K562 (cell line): ENCODE measurements at regions not wholly inside any gene's neighbourhood (a gene's known extent, or its start where the extent isn't known, plus 50 kb on each side); places are given as distances from the start of the nearest gene placed in this dataset.
"Not testable (repeated sequence)": the region's sequence is repeated elsewhere in the genome, so short reads cannot be mapped to it uniquely, and the experiment has no call there.

Experiments
- ATAC-seq: fragments of 200-7000 bp; cut with Tn5 transposase; 3 replicates; pipeline ENCODE4 v1.9.1; 2020; ENCODE audit warnings: moderate library complexity
- BruUV-seq: library from RNA; stranded (reverse); fragments of 400-500 nt; replicated peaks from 2 replicates; lab custom pipeline; 2021; lab: Mats Ljungman, UMichigan
- CTCF ChIA-PET: fragments of 300-600 bp; formaldehyde crosslinking; extraction: SDS; loops from one replicate; lab custom pipeline; 2021; ENCODE audit warnings: low intra/inter-chr PET ratio; lab: Yijun Ruan, JAX
- POLR2A ChIA-PET: fragments of 300-600, 350-650 bp; sonication (Branson Sonifier 250); formaldehyde crosslinking; extraction: SDS; loops from one replicate; lab custom pipeline; 2021; ENCODE audit warnings: antibody characterized with exemption, inconsistent platforms; lab: Yijun Ruan, JAX
- DNase-seq, 4 experiments: peaks; one replicate each; pipeline versions ENCODE4 v3.0.0 to v3.0.0-alpha.2; 2011 to 2018; ENCODE audit warnings: low spot score in 3 of 4, mixed read lengths in 3 of 4; ENCODE audit errors: extremely low read depth in 1 of 4
- FAIRE-seq: peaks from 2 replicates; lab custom pipeline; 2011; peaks lifted over from hg19 to GRCh38; lab: Jason Lieb, UNC
- H2AFZ ChIP-seq: 2 replicates; pipeline ENCODE4 v1.6.0; 2011; ENCODE audit warnings: low read depth, low read length, control low read depth, inconsistent platforms
- H3K27ac ChIP-seq: fragments of 200-600 bp; 3 replicates; pipeline ENCODE4 v1.8.0; 2011; ENCODE audit warnings: low read depth, mild to moderate bottlenecking, control low read depth, inconsistent platforms, low read length, moderate library complexity, mixed read lengths; ENCODE audit errors: extremely low read depth
- H3K27me3 ChIP-seq, 2 experiments: fragments of 300-600 bp in 1 of 2; 2 replicates in 1 of 2; 3 replicates in 1 of 2; pipeline versions ENCODE4 v1.6.0 to v1.8.0; 2011; ENCODE audit warnings: inconsistent platforms in 2 of 2, low read length in 2 of 2, mild to moderate bottlenecking in 1 of 2, mixed read lengths in 1 of 2, moderate library complexity in 1 of 2; ENCODE audit not compliant: control insufficient read depth in 2 of 2, insufficient read depth in 2 of 2
- H3K36me3 ChIP-seq: fragments of 300-600 bp; 3 replicates; pipeline ENCODE4 v1.8.0; 2011; ENCODE audit warnings: mild to moderate bottlenecking, low read length, inconsistent platforms; ENCODE audit not compliant: control insufficient read depth, insufficient read depth
- H3K4me1 ChIP-seq, 2 experiments: fragments of 200-600 bp in 1 of 2; replicated peaks in 1 of 2; 2 replicates in 1 of 2; 3 replicates in 1 of 2; pipeline versions ENCODE4 v1.5.1 to v1.8.0; 2011; ENCODE audit warnings: inconsistent platforms in 2 of 2, low read length in 2 of 2, mild to moderate bottlenecking in 1 of 2, mixed read lengths in 1 of 2, moderate library complexity in 1 of 2; ENCODE audit not compliant: control insufficient read depth in 2 of 2, insufficient read depth in 2 of 2
- H3K4me2 ChIP-seq: 2 replicates; pipeline ENCODE4 v1.6.1; 2011; ENCODE audit warnings: low read length, control low read depth, inconsistent platforms, mixed read lengths; ENCODE audit not compliant: insufficient read depth
- H3K4me3 ChIP-seq: fragments of 200-600 bp; sonication (generic), shearing (Covaris generic); 2 replicates; pipeline ENCODE4 v1.5.1; 2016; ENCODE audit warnings: control low read depth, inconsistent platforms
- H3K79me2 ChIP-seq: fragments of 200-600 bp; 3 replicates; pipeline ENCODE4 v1.8.0; 2011; ENCODE audit warnings: low read length, inconsistent platforms; ENCODE audit not compliant: control insufficient read depth, insufficient read depth
- H3K9ac ChIP-seq, 2 experiments: 2 replicates each; pipeline versions ENCODE4 v1.6.0 to v1.6.1; 2011; ENCODE audit warnings: low read depth in 2 of 2, low read length in 2 of 2, control low read depth in 1 of 2, inconsistent platforms in 1 of 2, mild to moderate bottlenecking in 1 of 2, mixed read lengths in 1 of 2; ENCODE audit not compliant: insufficient read depth in 1 of 2
- H3K9me1 ChIP-seq: one replicate; pipeline ENCODE4 v1.6.0; 2011; ENCODE audit warnings: inconsistent platforms, mild to moderate bottlenecking, low read length, moderate library complexity; ENCODE audit not compliant: control insufficient read depth, insufficient read depth
- H3K9me3 ChIP-seq: replicated peaks from 2 replicates; pipeline ENCODE4 v1.5.1; 2011; ENCODE audit warnings: low read depth, low read length, inconsistent platforms; ENCODE audit not compliant: control insufficient read depth, insufficient read depth
- H4K20me1 ChIP-seq: replicated peaks from 2 replicates; pipeline ENCODE4 v1.6.1; 2011; ENCODE audit warnings: low read length, inconsistent platforms, mixed read lengths; ENCODE audit not compliant: control insufficient read depth, insufficient read depth
- RAD21 ChIP-seq, 2 experiments: fragments of 250-450 bp in 1 of 2; fragments of 450-650 bp in 1 of 2; sonication (Bioruptor Pico) in 1 of 2; formaldehyde crosslinking in 1 of 2; IDR thresholded peaks in 1 of 2; conservative IDR thresholded peaks in 1 of 2; 2 replicates each; pipeline versions ENCODE4 v1.4.0 to v1.8.0; 2020 to 2022; ENCODE audit warnings: mild to moderate bottlenecking in 2 of 2, moderate library complexity in 1 of 2
- WGBS: fragments of 100-300 bp; shearing (Covaris generic); methylation state at CpG from one replicate; pipeline ENCODE4 v1.1.6; 2016; ENCODE audit warnings: low coverage, mixed read lengths; ENCODE audit not compliant: insufficient coverage; ENCODE audit errors: missing lambda C conversion rate; 5-methylcytosine and 5-hydroxymethylcytosine counted together
- in situ Hi-C: fragments of 300-500 bp; cut with MboI; formaldehyde crosslinking; loops from 4 replicates; pipeline ENCODE4 v1.15.0; 2018; ENCODE audit warnings: inconsistent platforms, mixed read lengths
- intact Hi-C: fragments of 100-400 bp; cut with micrococcal nuclease; formaldehyde crosslinking; loops from 2 replicates; pipeline ENCODE4 v1.14.2; 2022
- TF ChIP-seq, protein P1 (sequence below), 3 experiments: IDR thresholded peaks in 2 of 3; conservative IDR thresholded peaks in 1 of 3; 2 replicates each; pipeline ENCODE4 v1.5.1; 2011 to 2012; ENCODE audit warnings: low read length in 3 of 3, mild to moderate bottlenecking in 3 of 3, control low read depth in 2 of 3, improper control_type of control experiment in 1 of 3, inconsistent platforms in 1 of 3, low read depth in 1 of 3, mixed read lengths in 1 of 3, moderate library complexity in 1 of 3; ENCODE audit not compliant: insufficient read depth in 2 of 3

DNA sequence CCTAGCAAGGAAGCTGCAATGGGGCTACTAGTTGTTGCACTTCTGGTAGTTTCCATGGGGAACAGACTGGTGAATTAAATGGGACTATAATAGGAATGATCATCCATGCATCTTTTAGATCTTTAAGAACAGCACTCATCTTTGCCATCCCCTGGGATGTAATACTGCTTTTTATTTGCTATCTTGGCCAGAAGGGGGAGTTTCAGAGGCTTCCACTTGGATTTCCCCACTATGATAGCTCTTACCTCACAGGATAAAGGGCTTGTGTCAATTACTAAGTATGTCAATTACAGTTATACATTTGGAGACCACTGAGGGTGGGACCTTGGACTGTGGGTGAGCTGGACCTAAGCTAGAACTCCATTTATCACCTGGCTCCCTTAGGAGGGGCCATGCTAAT lies 61.8 kb downstream of the PROP1 start:
- H3K36me3 ChIP-seq, H3K4me2 ChIP-seq, H3K27me3 ChIP-seq, H3K4me3 ChIP-seq, POLR2A ChIA-PET, H3K79me2 ChIP-seq, H3K9me1 ChIP-seq, H3K9me3 ChIP-seq, H3K9ac ChIP-seq, intact Hi-C loops, CTCF ChIA-PET, H4K20me1 ChIP-seq, H3K27ac ChIP-seq, H3K4me1 ChIP-seq, in situ Hi-C loops, H2AFZ ChIP-seq, BruUV-seq, DNase-seq: not testable (repeated sequence)
- FAIRE-seq = peak; percentile 72
- ATAC-seq = peak; percentile 67
- peak in 1 of 2 experiments; percentile 29; a peak in 1 of 4 replicates for TF ChIP-seq RAD21 (CRISPR knock-in tag; conservative IDR thresholded peaks at IDR 0.05 in 1 of 2, IDR thresholded peaks at IDR 0.05 in 1 of 2)
- TF ChIP-seq, protein P1, sequence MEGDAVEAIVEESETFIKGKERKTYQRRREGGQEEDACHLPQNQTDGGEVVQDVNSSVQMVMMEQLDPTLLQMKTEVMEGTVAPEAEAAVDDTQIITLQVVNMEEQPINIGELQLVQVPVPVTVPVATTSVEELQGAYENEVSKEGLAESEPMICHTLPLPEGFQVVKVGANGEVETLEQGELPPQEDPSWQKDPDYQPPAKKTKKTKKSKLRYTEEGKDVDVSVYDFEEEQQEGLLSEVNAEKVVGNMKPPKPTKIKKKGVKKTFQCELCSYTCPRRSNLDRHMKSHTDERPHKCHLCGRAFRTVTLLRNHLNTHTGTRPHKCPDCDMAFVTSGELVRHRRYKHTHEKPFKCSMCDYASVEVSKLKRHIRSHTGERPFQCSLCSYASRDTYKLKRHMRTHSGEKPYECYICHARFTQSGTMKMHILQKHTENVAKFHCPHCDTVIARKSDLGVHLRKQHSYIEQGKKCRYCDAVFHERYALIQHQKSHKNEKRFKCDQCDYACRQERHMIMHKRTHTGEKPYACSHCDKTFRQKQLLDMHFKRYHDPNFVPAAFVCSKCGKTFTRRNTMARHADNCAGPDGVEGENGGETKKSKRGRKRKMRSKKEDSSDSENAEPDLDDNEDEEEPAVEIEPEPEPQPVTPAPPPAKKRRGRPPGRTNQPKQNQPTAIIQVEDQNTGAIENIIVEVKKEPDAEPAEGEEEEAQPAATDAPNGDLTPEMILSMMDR (IDR thresholded peaks at IDR 0.05 in 2 of 3, conservative IDR thresholded peaks at IDR 0.05 in 1 of 3; ENCODE audit: insufficient read depth in 2 of 3, low read depth in 1 of 3, low read length in 3 of 3) = peak in 1 of 3 experiments; percentile 12; a peak in 1 of 6 replicates

DNA sequence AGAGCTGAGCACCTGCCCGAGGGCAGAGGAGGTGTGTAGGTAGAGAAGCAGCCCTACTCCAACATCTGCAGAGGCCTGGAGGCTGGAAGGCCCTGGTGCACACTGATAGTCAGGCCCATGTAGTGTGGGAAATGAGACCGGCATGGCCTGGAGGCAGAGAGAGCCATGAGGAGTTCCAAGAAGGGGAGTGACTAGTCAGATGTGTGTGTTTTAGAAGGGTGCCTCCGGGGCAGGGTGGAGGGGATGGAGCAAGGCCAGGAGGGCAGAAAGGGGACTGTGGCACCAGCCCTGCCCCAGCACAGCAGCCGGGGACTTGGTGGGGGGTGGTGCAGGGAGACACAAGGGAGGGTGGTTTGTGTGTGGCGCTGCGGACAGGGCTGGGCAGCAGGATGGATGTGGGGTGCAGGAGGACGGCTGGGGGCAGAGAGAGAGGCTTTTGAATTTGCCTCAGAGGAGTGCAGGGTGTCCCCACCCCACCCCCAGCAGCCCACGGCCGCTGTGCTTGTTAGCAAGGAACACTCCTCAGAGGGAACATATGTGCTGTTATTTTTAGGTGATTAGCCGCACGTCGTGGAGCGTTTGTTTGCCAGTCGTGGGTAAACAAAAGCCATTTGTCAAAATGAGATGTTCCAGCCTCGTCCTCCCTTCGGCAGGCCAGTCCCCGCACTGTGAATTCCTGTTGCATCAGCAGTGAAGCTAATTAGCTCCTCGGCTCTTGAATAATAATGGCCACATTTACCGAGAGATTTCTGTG lies 65.6 kb downstream of the PROP1 start:
- CTCF ChIA-PET, in situ Hi-C loops, H2AFZ ChIP-seq, H3K79me2 ChIP-seq, intact Hi-C loops, POLR2A ChIA-PET, H3K4me3 ChIP-seq, H3K36me3 ChIP-seq, DNase-seq, BruUV-seq, ATAC-seq, H4K20me1 ChIP-seq, H3K4me2 ChIP-seq, H3K27ac ChIP-seq, FAIRE-seq, H3K4me1 ChIP-seq, H3K9me1 ChIP-seq, H3K9me3 ChIP-seq, H3K27me3 ChIP-seq, H3K9ac ChIP-seq: not testable (repeated sequence)
- 10% methylated on average over 8 of the region's 19 CpGs for WGBS

DNA sequence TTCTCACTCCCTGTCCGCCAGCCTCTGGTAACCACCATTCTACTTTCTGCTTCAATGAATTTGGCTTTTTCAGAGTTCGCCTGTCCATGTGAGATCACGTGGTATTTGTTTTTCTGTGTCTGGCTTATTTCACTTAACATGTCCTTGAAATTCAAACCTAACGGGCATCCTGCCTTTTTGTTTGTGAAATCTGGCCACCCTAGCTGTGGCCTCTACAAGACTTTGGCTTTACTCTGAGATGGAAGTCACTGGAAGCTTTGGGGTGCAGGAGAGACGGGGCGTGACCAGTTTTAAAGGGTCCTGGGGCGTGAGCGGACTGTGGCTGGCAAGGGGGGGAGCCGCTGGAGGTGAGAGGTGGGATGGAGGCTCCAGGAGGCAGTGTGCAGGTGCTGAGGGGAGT lies 66.4 kb downstream of the PROP1 start:
- WGBS = 28% methylated on average over 3 of the region's 9 CpGs
- H3K9me3 ChIP-seq, H2AFZ ChIP-seq, in situ Hi-C loops, DNase-seq, POLR2A ChIA-PET, H3K4me1 ChIP-seq, H4K20me1 ChIP-seq, H3K4me2 ChIP-seq, H3K4me3 ChIP-seq, BruUV-seq, intact Hi-C loops, FAIRE-seq, H3K27ac ChIP-seq, H3K9me1 ChIP-seq, H3K79me2 ChIP-seq, ATAC-seq, H3K27me3 ChIP-seq, H3K36me3 ChIP-seq, H3K9ac ChIP-seq, CTCF ChIA-PET: not testable (repeated sequence)
